BJ (cell line): ENCODE measurements at regions not wholly inside any gene's neighbourhood (a gene's known extent, or its start where the extent isn't known, plus 50 kb on each side); places are given as distances from the start of the nearest gene placed in this dataset.
A peak's percentile ranks its signal among the peaks of the same experiment; 100 is the strongest.
"Not testable (repeated sequence)": the region's sequence is repeated elsewhere in the genome, so short reads cannot be mapped to it uniquely, and the experiment has no call there.

ENCODE experiments used
- CTCF ChIA-PET: fragments of 350-600 bp; formaldehyde crosslinking; extraction: SDS; loops from one replicate; lab custom pipeline; 2021; ENCODE audit warnings: antibody characterized with exemption, inconsistent platforms; lab: Yijun Ruan, JAX
- POLR2A ChIA-PET: fragments of 300-600 bp; sonication (Branson Sonifier 250); formaldehyde crosslinking; extraction: SDS; loops from one replicate; lab custom pipeline; 2021; ENCODE audit warnings: antibody characterized with exemption; lab: Charles Lee
- DNase-seq: peaks from one replicate; pipeline ENCODE4 v3.0.0-alpha.2; 2011; ENCODE audit warnings: low read depth
- H3K27me3 ChIP-seq: 2 replicates; pipeline ENCODE4 v1.6.0; 2011; ENCODE audit warnings: low read length; ENCODE audit not compliant: control insufficient read depth, insufficient read depth
- H3K36me3 ChIP-seq: 2 replicates; pipeline ENCODE4 v1.5.1; 2011; ENCODE audit warnings: low read length; ENCODE audit not compliant: control insufficient read depth, insufficient read depth
- H3K4me3 ChIP-seq: 2 replicates; pipeline ENCODE4 v1.5.1; 2011; ENCODE audit warnings: low read depth, mild to moderate bottlenecking, control low read depth, low read length
- CTCF ChIP-seq: IDR thresholded peaks from 2 replicates; pipeline ENCODE4 v1.5.1; 2011; ENCODE audit warnings: low read depth, mild to moderate bottlenecking, control low read depth, inconsistent platforms, low read length, moderate library complexity; ENCODE audit not compliant: insufficient read depth

- H3K36me3 ChIP-seq = no peaks in the 10 kb centered on the region
- no peak overlapping the region for H3K4me3 ChIP-seq
- no peaks in the 10 kb centered on the region for H3K27me3 ChIP-seq
- ChIA-PET CTCF (interaction anchor here (1.4 kb wide), 1 partner anchor 13 kb away, joined by 4 read pairs; no protein-coding TSS in a partner anchor), POLR2A (no interaction called here)
- TF ChIP-seq CTCF = no peak
- DNase-seq = no peak
Measured at GRCh38 chr3:125675791-125676190, 80.5 kb upstream of the OSBPL11 start.

GRCh38 chr3:125679258-125679657 lies 84.0 kb upstream of the OSBPL11 start:
- DNase-seq = no peak
- Histone ChIP-seq H3K27me3 (no peaks in the 10 kb centered on the region), H3K4me3 (no peak overlapping the region), H3K36me3 (no peaks in the 10 kb centered on the region)
- peak; percentile 11; the same call in 1 of the 2 replicates for TF ChIP-seq CTCF
- ChIA-PET CTCF (interaction anchor here (1.3 kb wide), 1 partner anchor 20 kb away, joined by 3 read pairs; no protein-coding TSS in a partner anchor), POLR2A (no interaction called here)

- no peak for TF ChIP-seq CTCF
- DNase-seq = no peak
- no peaks in the 10 kb centered on the region for H3K27me3 ChIP-seq
- ChIA-PET POLR2A (no interaction called here), CTCF (no interaction called here)
- H3K36me3 ChIP-seq = no peaks in the 10 kb centered on the region
- no peak overlapping the region for H3K4me3 ChIP-seq
Measured at GRCh38 chr3:125681146-125681545, 85.8 kb upstream of the OSBPL11 start.

- DNase-seq, H3K27me3 ChIP-seq, H3K4me3 ChIP-seq, CTCF ChIA-PET, POLR2A ChIA-PET, H3K36me3 ChIP-seq: not testable (repeated sequence)
Measured at GRCh38 chr3:125681906-125682305, 86.6 kb upstream of the OSBPL11 start.

GRCh38 chr3:125682610-125683009 lies 87.3 kb upstream of the OSBPL11 start:
- DNase-seq, H3K4me3 ChIP-seq, H3K36me3 ChIP-seq, CTCF ChIA-PET, H3K27me3 ChIP-seq, POLR2A ChIA-PET: not testable (repeated sequence)

- ChIA-PET POLR2A (no interaction called here), CTCF (no interaction called here)
- Histone ChIP-seq H3K4me3 (no peak overlapping the region), H3K27me3 (no peaks in the 10 kb centered on the region), H3K36me3 (no peaks in the 10 kb centered on the region)
- DNase-seq = no peak
- TF ChIP-seq CTCF = no peak
Measured at GRCh38 chr3:125683067-125683829, 88.0 kb upstream of the OSBPL11 start.
